NOMO-1 (cell line): ENCODE measurements at regions not wholly inside any gene's neighbourhood (a gene's known extent, or its start where the extent isn't known, plus 50 kb on each side); places are given as distances from the start of the nearest gene placed in this dataset.

Experiments
- DNase-seq, 2 experiments: peaks; one replicate each; lab custom pipeline; 2025; ENCODE audit not compliant: unreplicated experiment in 2 of 2; lab: John Stamatoyannopoulos, UW

GRCh38 chr20:50398821-50399554 lies 111.2 kb upstream of the PTPN1 start:
- no peak for DNase-seq

GRCh38 chr20:50399555-50399916 lies 110.6 kb upstream of the PTPN1 start:
- DNase-seq = no peak

- no peak for DNase-seq
Measured at GRCh38 chr20:50399917-50400704, 110.1 kb upstream of the PTPN1 start.

- DNase-seq = no peak
Measured at GRCh38 chr20:50400705-50401586, 109.2 kb upstream of the PTPN1 start.

- DNase-seq = no peak
Measured at GRCh38 chr20:50401587-50402418, 108.4 kb upstream of the PTPN1 start.

- DNase-seq = no peak
Measured at GRCh38 chr20:50403565-50404418, 106.4 kb upstream of the PTPN1 start.

- DNase-seq = no peak
Measured at GRCh38 chr20:50404419-50405234, 105.6 kb upstream of the PTPN1 start.

GRCh38 chr20:50405235-50405914 lies 104.8 kb upstream of the PTPN1 start:
- DNase-seq = no peak

- DNase-seq = no peak
Measured at GRCh38 chr20:50405915-50406609, 104.1 kb upstream of the PTPN1 start.

GRCh38 chr20:50406610-50407136 lies 103.5 kb upstream of the PTPN1 start:
- no peak for DNase-seq

- no peak for DNase-seq
Measured at GRCh38 chr20:50408526-50409364, 101.4 kb upstream of the PTPN1 start.

- peak; percentile 48 to 73 for DNase-seq
Measured at GRCh38 chr20:50409495-50409894, 100.7 kb upstream of the PTPN1 start.

- no peak for DNase-seq
Measured at GRCh38 chr20:50410343-50410742, 99.8 kb upstream of the PTPN1 start.

GRCh38 chr20:50412069-50412468 lies 98.1 kb upstream of the PTPN1 start:
- DNase-seq = no peak

GRCh38 chr20:50412499-50412898 lies 97.7 kb upstream of the PTPN1 start:
- DNase-seq = no peak

GRCh38 chr20:50413088-50413500 lies 97.1 kb upstream of the PTPN1 start:
- DNase-seq = peak in 1 of 2 experiments; percentile 16
